OCI-LY7 (cell line): ENCODE measurements at regions not wholly inside any gene's neighbourhood (a gene's known extent, or its start where the extent isn't known, plus 50 kb on each side); places are given as distances from the start of the nearest gene placed in this dataset.
"Not testable (repeated sequence)": the region's sequence is repeated elsewhere in the genome, so short reads cannot be mapped to it uniquely, and the experiment has no call there.

ENCODE experiments used
- BruUV-seq: library from RNA; stranded (reverse); fragments of 400-500 nt; replicated peaks from 2 replicates; lab custom pipeline; 2021; lab: Mats Ljungman, UMichigan
- CTCF ChIA-PET: fragments of 300-600 bp; sonication (Branson Sonifier 250); formaldehyde crosslinking; loops from one replicate; lab custom pipeline; 2022; ENCODE audit warnings: antibody characterized with exemption; ENCODE audit not compliant: unreplicated experiment; lab: Charles Lee
- POLR2A ChIA-PET: fragments of 300-600 bp; sonication (Branson Sonifier 250); formaldehyde crosslinking; loops from one replicate; lab custom pipeline; 2022; ENCODE audit warnings: antibody characterized with exemption; lab: Charles Lee
- DNase-seq: peaks from one replicate; pipeline ENCODE4 v3.0.0-alpha.2; 2015; ENCODE audit warnings: low spot score
- H2AFZ ChIP-seq: fragments of 200-600 bp; sonication (generic), shearing (Covaris generic); 2 replicates; pipeline ENCODE4 v1.6.1; 2014; ENCODE audit warnings: mild to moderate bottlenecking, antibody characterized with exemption, low read length, moderate library complexity
- H3K27ac ChIP-seq: fragments of 200-600 bp; sonication (generic); 2 replicates; pipeline ENCODE4 v1.5.1; 2014; ENCODE audit warnings: mixed run types, low read depth, mild to moderate bottlenecking, moderate library complexity, low read length, inconsistent platforms; ENCODE audit not compliant: poor library complexity, severe bottlenecking
- H3K36me3 ChIP-seq: fragments of 200-600 bp; sonication (generic); 2 replicates; pipeline ENCODE4 v1.6.1; 2014; ENCODE audit warnings: mild to moderate bottlenecking, antibody characterized with exemption, low read length, moderate library complexity, mixed read lengths; ENCODE audit not compliant: insufficient read depth
- H3K4me1 ChIP-seq: fragments of 200-600 bp; sonication (generic); 2 replicates; pipeline ENCODE4 v1.5.1; 2014; ENCODE audit warnings: mild to moderate bottlenecking, low read length; ENCODE audit not compliant: insufficient read depth, poor library complexity, severe bottlenecking
- H3K4me2 ChIP-seq: fragments of 200-600 bp; sonication (generic); 2 replicates; pipeline ENCODE4 v1.6.1; 2014; ENCODE audit warnings: mild to moderate bottlenecking, low read length
- H3K4me3 ChIP-seq: fragments of 200-600 bp; sonication (generic); 2 replicates; pipeline ENCODE4 v1.5.1; 2014; ENCODE audit warnings: mild to moderate bottlenecking, low read depth, low read length; ENCODE audit not compliant: poor library complexity, severe bottlenecking
- H3K79me2 ChIP-seq: fragments of 200-600 bp; sonication (generic); 2 replicates; pipeline ENCODE4 v1.6.1; 2016; ENCODE audit warnings: low read depth, mild to moderate bottlenecking, low read length, moderate library complexity, mixed read lengths; ENCODE audit not compliant: insufficient read depth
- H3K9me2 ChIP-seq: fragments of 200-600 bp; sonication (generic); 2 replicates; pipeline ENCODE4 v1.6.1; 2016; ENCODE audit warnings: mild to moderate bottlenecking, low read length, mixed read lengths; ENCODE audit not compliant: insufficient read depth
- H3K9me3 ChIP-seq: fragments of 200-600 bp; sonication (generic); 2 replicates; pipeline ENCODE4 v1.6.1; 2014; ENCODE audit warnings: mild to moderate bottlenecking, mixed run types, low read length, mixed read lengths
- H4K20me1 ChIP-seq: fragments of 200-600 bp; sonication (generic); 2 replicates; pipeline ENCODE4 v1.6.1; 2014; ENCODE audit warnings: mild to moderate bottlenecking, antibody characterized with exemption, low read length, moderate library complexity, mixed read lengths; ENCODE audit not compliant: insufficient read depth
- CTCF ChIP-seq: fragments of 200-600 bp; sonication (generic); conservative IDR thresholded peaks from 2 replicates; pipeline ENCODE4 v1.5.1; 2014; ENCODE audit warnings: mild to moderate bottlenecking, antibody characterized with exemption, low read length, moderate library complexity, mixed read lengths
- EZH2phosphoT487 ChIP-seq: fragments of 200-600 bp; sonication (generic); IDR thresholded peaks from 2 replicates; pipeline ENCODE4 v1.6.1; 2018; ENCODE audit warnings: low read depth, borderline replicate concordance, mild to moderate bottlenecking, mixed run types, antibody characterized with exemption, low read length, moderate library complexity, mixed read lengths
- intact Hi-C: fragments of 100-400 bp; cut with micrococcal nuclease; formaldehyde crosslinking; loops from one replicate; pipeline ENCODE4 v1.10.0; 2022; ENCODE audit not compliant: unreplicated experiment

- H3K79me2 ChIP-seq, H3K9me2 ChIP-seq, H3K27ac ChIP-seq, CTCF ChIA-PET, H3K4me1 ChIP-seq, intact Hi-C loops, H3K4me2 ChIP-seq, DNase-seq, H3K36me3 ChIP-seq, BruUV-seq, H2AFZ ChIP-seq, H3K9me3 ChIP-seq, H4K20me1 ChIP-seq, H3K4me3 ChIP-seq: not testable (repeated sequence)
- POLR2A ChIA-PET: interaction anchor here (0.5 kb wide), 1 partner anchor 1255 kb away, joined by 3 read pairs; no protein-coding TSS in a partner anchor
Observed at GRCh38 chrX:134311994-134312393, 61.1 kb upstream of the PHF6 start.

- Histone ChIP-seq H3K4me2 (no peak overlapping the region), H3K27ac (no peak overlapping the region), H3K4me1 (no peaks in the 10 kb centered on the region), H3K4me3 (no peak overlapping the region), H4K20me1 (no peaks in the 10 kb centered on the region), H3K79me2 (no peaks in the 10 kb centered on the region), H3K9me2 (no peaks in the 10 kb centered on the region), H3K9me3 (no peaks in the 10 kb centered on the region), H3K36me3 (no peaks in the 10 kb centered on the region), H2AFZ (no peak overlapping the region)
- ChIA-PET POLR2A (no interaction called here), CTCF (no interaction called here)
- no peak for DNase-seq
- intact Hi-C loops: no loop called here
- TF ChIP-seq EZH2phosphoT487 (no peak), CTCF (no peak)
- BruUV-seq: no TSS peak
Observed at GRCh38 chrX:134313418-134313817, 59.7 kb upstream of the PHF6 start.

GRCh38 chrX:134315866-134316265, 57.2 kb upstream of the PHF6 start:
- H2AFZ ChIP-seq: no peak overlapping the region
- DNase-seq: no peak
- no peaks in the 10 kb centered on the region for H3K9me3 ChIP-seq
- H3K79me2 ChIP-seq: no peaks in the 10 kb centered on the region
- no TSS peak for BruUV-seq
- no peak overlapping the region for H3K27ac ChIP-seq
- H3K36me3 ChIP-seq: no peaks in the 10 kb centered on the region
- H4K20me1 ChIP-seq: no peaks in the 10 kb centered on the region
- H3K9me2 ChIP-seq: no peaks in the 10 kb centered on the region
- ChIA-PET POLR2A (no interaction called here), CTCF (no interaction called here)
- TF ChIP-seq CTCF: no peak
- TF ChIP-seq EZH2phosphoT487: no peak
- no peak overlapping the region for H3K4me2 ChIP-seq
- H3K4me1 ChIP-seq: no peaks in the 10 kb centered on the region
- intact Hi-C loops: no loop called here
- no peak overlapping the region for H3K4me3 ChIP-seq
